GM19351 (cell line): ENCODE measurements at regions not wholly inside any gene's neighbourhood (a gene's known extent, or its start where the extent isn't known, plus 50 kb on each side); places are given as distances from the start of the nearest gene placed in this dataset.

Experiments
- ATAC-seq: cut with Tn5 transposase; IDR thresholded peaks from one replicate; pipeline ENCODE4 v1.9.1; 2021; ENCODE audit warnings: mild to moderate bottlenecking, moderate library complexity; ENCODE audit not compliant: unreplicated experiment

DNA sequence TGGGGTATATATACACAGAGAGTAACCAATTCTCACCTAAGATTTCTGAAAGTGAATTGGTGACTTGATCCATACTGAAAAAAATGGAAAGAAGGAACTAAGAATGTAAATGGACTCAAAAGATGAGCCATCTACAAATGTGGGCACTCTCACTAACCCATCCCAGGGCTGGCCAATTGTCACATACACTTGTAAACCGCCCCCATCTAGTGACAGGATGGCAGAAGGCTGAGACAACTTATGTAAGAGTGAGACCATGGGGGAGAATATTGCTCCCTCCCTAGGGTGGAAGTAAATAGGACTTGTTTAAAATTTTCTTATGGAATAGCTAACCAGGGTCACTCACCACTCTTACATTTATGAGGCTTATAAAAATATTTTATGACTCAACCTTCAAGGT is 377.1 kb upstream of the ISX start:
- ATAC-seq, result no peak

DNA sequence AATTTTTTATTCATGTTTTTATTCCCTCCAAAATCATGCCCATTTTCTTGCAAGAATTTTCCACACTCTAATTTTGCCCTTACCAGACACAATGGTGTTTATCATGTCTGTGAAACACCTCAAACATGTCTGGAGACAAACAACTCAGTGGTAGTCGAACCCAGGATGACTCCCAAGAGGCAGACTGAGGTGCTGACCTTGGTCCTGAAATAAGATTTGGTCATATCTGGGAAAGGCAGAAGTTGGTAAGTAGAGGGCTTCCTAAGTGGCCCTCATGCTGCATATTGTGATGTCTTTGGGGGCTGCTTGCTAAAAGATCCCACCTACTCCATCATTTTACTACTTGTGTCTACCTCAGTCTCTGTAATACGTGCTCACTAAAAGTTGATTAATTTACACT is 369.4 kb upstream of the ISX start:
- no peak for ATAC-seq

- no peak for ATAC-seq
These were observed 363.7 kb upstream of the ISX start for GRCh38 chr22:34702279-34702678.

GRCh38 chr22:34709641-34710040 is 356.3 kb upstream of the ISX start:
- ATAC-seq, result no peak

DNA sequence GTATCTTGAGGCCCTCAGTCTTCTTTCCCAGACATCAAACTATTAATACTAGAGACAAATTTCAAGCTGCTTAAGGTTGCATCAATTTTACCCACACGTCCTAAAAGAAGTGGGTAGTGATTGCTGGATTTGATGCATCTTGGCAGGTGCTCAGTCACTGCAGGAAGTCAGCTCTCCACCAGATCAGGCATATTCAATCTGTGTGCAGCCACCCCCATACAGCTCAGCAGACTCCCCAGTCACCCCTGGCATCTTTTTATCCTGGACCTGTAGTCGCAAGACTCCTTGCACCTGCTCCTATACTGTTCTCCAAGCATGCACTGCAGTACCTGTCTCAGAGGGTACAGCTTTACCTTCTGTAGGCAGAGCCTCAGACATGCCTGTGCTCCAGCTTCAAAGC is 343.1 kb upstream of the ISX start:
- no peak for ATAC-seq

DNA sequence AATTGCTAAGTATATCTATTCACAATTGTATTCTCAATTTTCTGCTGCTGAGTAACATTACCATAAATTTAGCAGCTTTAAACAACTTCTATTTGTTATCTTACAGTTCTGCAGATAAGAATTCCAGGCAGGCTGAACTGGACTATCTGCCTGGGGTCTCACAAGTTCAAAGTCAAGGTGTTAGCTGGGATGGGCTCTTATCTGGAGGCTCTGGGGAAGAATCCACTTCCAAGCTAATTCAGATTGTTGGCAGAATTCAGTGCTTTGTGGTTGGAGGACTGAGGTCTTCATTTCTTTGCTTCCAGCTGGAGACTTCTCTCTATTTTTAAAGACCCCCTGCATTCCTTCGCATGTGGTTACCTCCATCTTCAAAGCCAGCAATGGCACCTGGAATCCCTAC is 329.9 kb upstream of the ISX start:
- no peak for ATAC-seq

DNA sequence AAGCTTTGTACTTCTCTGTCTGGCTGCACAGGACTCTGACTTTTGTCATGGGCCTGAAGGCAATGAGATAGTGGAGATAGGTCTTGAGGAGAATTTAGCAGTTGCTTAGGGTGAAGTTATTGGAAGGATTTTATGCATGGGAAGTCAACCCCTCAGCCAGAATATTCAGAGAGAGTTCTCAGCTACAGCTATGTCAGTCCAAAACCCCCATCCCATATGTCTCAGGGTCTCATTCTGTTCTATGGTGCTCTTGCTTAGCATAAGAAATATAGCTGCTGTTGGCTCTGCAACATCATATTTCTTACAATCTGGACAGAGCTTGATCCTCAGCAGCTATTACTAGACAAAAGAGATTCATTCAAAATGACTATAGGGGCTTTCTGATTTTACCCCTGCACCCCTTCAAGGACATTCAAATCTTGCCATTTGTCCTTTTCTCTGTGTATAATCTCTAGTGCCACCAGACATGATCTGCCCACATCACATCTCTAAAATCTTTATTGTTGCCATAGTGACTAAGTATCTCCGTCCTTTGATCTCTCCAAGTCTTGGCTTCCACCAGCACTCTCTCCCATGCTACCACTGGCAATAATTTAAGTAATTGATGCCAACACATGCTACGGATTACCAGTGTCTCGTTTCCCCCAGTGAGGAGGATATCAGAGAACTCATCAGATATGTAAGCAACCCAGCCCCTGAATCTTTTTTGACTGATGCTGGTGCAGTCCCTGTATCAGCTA is 327.1 kb upstream of the ISX start:
- ATAC-seq, result no peak

DNA sequence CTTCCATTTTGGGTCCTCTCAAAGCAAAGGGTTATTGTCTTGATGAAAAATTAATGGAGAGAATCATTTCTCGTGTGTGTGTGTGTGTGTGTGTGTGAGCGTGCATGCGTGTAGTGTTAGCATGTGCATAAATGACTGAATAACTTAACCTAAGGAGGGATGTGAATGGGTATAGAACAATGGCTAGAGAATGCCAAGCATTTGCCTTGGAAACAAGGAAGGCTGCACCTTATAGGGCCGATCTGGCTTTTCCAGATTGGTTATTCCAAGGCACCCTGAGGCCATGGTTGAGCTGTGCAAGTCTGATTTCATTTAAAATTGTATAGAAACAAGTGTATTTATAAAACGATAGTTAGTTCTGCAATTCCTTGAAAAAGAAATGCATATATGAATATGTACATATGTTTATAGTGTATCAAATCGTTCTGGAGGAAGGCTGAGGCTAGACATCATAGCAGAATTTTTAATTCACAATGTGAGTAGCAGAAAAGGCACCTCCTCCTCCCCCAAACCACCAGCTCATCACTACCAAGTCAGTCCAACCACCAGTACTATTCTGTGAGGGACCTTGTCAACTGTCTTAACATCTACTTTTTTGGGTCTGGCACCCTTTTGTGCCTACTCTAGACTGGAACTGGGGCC is 322.7 kb upstream of the ISX start:
- no peak for ATAC-seq

DNA sequence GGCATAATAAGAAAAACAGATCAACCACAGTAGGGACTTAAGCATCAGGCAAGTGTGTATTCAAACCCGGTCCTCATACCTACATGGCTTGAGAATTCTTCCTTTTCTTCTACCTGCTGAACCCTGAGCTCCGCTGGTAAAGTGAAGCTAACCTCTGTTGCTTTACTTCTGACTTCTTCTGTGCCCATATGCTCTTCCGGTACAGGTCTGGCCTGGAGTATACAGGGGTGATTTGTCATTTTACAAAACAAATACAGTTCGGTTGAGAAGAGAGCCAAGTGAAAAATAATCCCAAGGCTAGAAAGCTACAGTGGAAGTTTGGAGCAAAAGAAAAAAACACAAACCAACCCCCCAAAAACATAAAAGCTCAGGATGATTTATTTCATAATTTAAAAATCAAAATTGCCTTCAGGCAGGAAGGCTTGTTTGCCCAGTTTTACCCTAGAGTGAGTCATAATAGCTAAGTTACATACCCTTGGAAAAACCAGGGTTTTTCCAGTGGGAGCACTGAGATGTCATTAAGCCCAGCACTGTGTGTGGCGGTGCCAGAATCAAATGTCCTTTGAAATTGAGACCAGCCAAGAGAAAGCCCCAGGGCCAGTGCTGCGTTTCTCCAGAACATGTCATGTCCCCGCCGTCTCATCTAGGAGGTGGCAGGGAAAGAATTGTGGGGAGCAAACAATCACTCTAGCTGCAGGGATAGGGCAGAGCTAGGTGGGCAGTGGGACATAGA is 305.5 kb upstream of the ISX start:
- ATAC-seq, result no peak

GRCh38 chr22:34761111-34761510 is 304.8 kb upstream of the ISX start:
- no peak for ATAC-seq

DNA sequence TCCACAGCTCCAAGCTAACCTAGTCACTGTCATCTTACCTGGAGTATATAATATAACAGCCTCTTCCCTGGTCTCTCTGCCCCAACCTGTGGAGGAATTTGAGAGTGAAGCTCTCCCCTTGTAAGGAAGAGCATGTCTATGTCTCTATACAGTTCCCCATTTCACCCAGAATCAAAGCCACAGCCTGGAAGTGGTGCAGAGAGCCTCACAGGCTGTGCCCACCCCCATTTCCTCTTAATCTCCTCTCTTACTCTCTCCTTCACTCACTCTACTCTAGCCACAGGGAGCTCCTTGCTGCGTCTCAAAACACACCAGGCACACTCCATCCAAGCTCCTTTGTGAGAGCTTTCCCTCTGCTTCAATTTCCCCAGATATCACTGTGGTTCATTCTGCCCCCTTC is 302.5 kb upstream of the ISX start:
- ATAC-seq, result no peak

- no peak for ATAC-seq
These were observed 300.8 kb upstream of the ISX start for GRCh38 chr22:34765115-34765514.

GRCh38 chr22:34769361-34769760 is 296.6 kb upstream of the ISX start:
- no peak for ATAC-seq

GRCh38 chr22:34776817-34777216 is 289.1 kb upstream of the ISX start:
- ATAC-seq, result no peak

DNA sequence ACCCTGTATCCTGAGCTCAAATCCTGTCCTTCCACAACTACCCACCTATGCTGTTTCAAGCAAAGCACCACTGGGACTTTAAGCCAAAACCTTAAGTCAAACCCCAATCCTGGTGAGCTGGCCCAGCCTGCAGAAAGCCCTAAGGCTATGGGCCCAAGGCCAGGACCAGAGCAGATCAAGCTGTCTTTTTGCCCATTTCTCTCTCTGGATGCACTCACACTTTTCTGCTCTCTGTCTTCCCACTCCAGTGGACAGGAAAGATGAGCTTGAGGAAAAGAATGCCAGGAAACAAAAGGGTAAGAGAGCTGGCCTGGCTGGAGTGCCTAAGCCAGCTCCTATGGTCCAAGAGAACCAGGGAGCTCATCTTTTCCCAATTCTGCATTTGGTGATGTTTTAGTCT is 284.3 kb upstream of the ISX start:
- no peak for ATAC-seq

DNA sequence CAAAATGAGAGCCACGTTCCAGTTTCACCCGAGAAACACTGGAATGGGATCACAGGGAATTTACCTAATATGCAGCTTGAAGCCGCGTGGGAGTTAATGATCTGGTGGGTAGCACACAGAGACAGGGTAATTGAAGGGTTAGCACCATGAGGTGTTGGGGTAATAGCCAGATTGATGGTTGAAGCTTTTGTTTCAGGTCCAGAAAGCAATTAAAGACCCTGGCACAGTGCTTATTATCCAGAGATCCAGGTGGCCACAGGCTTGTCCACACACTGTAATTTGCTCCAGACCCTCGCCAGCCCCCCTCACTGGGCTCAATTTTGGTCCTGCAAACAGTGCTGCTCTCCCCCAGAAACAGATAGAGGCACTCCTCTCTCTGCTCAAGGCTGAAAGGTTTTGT is 282.5 kb upstream of the ISX start:
- no peak for ATAC-seq

DNA sequence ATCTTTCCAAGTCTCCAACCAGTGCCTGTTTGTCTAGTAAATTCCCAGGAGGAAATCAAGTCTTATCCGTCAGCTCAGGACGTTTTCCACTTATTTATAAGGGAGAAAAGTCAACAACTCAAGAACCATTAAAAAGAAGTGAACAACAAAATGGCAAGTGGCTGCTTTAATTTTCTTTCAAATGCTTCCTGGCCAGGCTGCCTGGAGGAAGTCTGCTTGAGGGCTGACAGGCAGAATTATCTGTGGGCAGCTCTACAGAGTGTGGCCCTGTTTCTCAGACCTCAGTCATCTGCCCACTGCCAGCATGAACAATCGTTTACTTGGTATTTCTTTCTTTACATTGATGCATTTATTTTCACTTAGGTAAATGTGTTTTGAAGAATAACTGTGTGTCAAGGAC is 281.9 kb upstream of the ISX start:
- ATAC-seq, result no peak

DNA sequence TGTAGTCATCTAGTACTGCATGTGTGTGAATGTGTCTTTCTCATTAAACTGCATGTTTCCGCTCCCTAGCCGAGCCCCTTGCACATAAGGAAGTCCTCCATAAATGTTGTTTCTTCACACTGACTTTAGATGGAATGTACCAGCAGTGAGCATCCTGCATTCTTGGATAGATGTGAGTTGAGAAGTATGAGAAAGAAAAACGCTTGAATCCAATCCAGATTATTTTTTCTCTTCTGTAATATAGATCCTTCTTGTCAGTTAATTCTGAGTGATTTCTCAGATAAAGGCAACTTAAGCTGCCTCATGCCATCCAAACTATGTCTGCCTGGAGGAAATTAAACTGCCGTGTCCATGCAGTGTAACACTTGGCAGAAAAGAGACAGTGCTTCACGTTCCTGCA is 268.1 kb upstream of the ISX start:
- no peak for ATAC-seq

GRCh38 chr22:34798605-34799004 is 267.4 kb upstream of the ISX start:
- no peak for ATAC-seq

DNA sequence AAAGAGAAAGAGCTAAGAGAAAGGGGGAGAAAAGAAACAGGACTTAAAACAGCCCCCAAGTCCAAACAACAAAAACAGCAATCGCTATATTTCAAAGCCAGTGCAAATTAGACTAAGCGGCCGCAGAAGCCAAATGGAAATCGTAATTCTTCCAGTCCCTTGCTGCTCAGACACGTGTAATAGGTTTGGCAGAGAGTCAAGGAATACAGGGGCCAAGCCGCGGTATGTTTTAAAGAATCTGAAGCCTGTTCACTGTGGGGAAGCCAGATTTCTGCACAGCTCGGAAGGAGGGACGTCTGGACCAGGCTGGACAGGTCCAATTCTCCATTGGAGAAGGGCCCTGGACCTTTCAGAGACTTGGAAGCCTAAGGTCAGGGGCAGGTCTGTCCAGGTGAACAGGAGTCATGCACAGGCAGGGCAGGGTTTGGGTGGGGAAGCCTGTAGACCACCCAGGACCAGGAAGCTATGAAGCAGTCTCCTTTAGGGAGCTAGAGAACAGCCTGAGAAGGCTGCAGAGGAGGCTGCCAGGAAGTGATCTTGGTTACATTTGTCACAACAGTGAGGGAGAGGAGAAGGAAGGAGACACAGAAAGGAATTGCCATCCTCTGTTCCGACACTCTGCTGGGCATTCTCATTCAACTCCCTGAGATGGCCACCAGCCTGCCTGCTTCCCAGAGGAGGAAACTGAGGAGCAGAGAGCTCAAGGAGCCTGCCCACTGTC is 265.5 kb upstream of the ISX start:
- ATAC-seq, result no peak

GRCh38 chr22:34801221-34801620 is 264.7 kb upstream of the ISX start:
- ATAC-seq, result no peak

DNA sequence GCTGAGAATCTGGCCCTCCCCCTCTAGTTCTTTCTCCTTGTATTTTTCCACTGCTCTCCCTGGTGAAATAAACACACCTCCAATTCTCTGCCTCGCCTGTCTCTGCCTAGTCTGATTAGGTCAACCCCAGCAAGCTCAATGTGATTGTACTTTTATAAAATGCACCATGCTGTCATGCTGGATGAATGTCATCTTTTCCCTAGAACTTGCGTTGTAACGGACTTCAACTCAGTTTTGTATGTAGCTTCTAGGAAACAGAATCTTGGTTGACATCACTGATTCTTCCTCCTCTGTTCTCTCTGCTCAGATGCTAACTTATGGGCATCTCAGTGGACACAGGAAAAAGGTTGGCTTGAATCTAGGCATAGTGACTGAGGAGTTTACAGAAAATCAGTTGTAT is 261.9 kb upstream of the ISX start:
- ATAC-seq, result no peak
